HEK293 (cell line): ENCODE measurements at regions not wholly inside any gene's neighbourhood (a gene's known extent, or its start where the extent isn't known, plus 50 kb on each side); places are given as distances from the start of the nearest gene placed in this dataset.

Experiments used
- CTCF ChIP-seq: fragments of 450-650 bp; formaldehyde crosslinking; IDR thresholded peaks from 2 replicates; pipeline ENCODE4 v1.5.1; 2016; ENCODE audit warnings: missing biosample characterization, missing genetic modification characterization
- GLIS2 ChIP-seq: fragments of 450-650 bp; formaldehyde crosslinking; IDR thresholded peaks from 2 replicates; pipeline ENCODE4 v1.5.1; 2016; ENCODE audit warnings: missing biosample characterization, missing genetic modification characterization
- INSM2 ChIP-seq: fragments of 450-650 bp; formaldehyde crosslinking; IDR thresholded peaks from 2 replicates; pipeline ENCODE4 v1.5.1; 2016; ENCODE audit warnings: missing biosample characterization, missing genetic modification characterization
- KLF1 ChIP-seq: fragments of 450-650 bp; formaldehyde crosslinking; IDR thresholded peaks from 2 replicates; pipeline ENCODE4 v1.5.1; 2016; ENCODE audit warnings: missing biosample characterization, missing genetic modification characterization
- YY1 ChIP-seq: fragments of 450-650 bp; formaldehyde crosslinking; IDR thresholded peaks from 2 replicates; pipeline ENCODE4 v1.5.1; 2018; ENCODE audit warnings: missing biosample characterization, missing genetic modification characterization
- ZBTB20 ChIP-seq: fragments of 450-650 bp; formaldehyde crosslinking; IDR thresholded peaks from 2 replicates; pipeline ENCODE4 v1.5.1; 2016; ENCODE audit warnings: missing biosample characterization, missing genetic modification characterization
- ZBTB44 ChIP-seq: fragments of 450-650 bp; IDR thresholded peaks from 2 replicates; pipeline ENCODE4 v1.5.1; 2018; ENCODE audit warnings: missing biosample characterization, mild to moderate bottlenecking, missing genetic modification characterization
- ZFHX2 ChIP-seq: fragments of 450-650 bp; formaldehyde crosslinking; conservative IDR thresholded peaks from 2 replicates; pipeline ENCODE4 v1.5.1; 2016; ENCODE audit warnings: missing biosample characterization, missing genetic modification characterization
- ZFP41 ChIP-seq: fragments of 450-650 bp; formaldehyde crosslinking; IDR thresholded peaks from 2 replicates; pipeline ENCODE4 v1.5.1; 2016; ENCODE audit warnings: missing biosample characterization, missing genetic modification characterization, borderline replicate concordance
- ZNF221 ChIP-seq: fragments of 450-650 bp; formaldehyde crosslinking; IDR thresholded peaks from 2 replicates; pipeline ENCODE4 v1.5.1; 2017; ENCODE audit warnings: missing biosample characterization, missing genetic modification characterization, borderline replicate concordance
- ZNF23 ChIP-seq: fragments of 450-650 bp; formaldehyde crosslinking; IDR thresholded peaks from 2 replicates; pipeline ENCODE4 v1.5.1; 2016; ENCODE audit warnings: missing biosample characterization, missing genetic modification characterization, borderline replicate concordance
- ZNF558 ChIP-seq: fragments of 450-650 bp; formaldehyde crosslinking; IDR thresholded peaks from 2 replicates; pipeline ENCODE4 v1.5.1; 2016; ENCODE audit warnings: missing biosample characterization, missing genetic modification characterization
- ZNF561 ChIP-seq: fragments of 450-650 bp; IDR thresholded peaks from 2 replicates; pipeline ENCODE4 v1.5.1; 2018; ENCODE audit warnings: missing biosample characterization, missing genetic modification characterization, borderline replicate concordance

GRCh38 chr18:41113885-41114482 is 841.0 kb upstream of the PIK3C3 start:
- TF ChIP-seq ZNF558 (tag by site-specific recombination) (no peak), CTCF (tag by site-specific recombination) (no peak), ZFP41 (tag by site-specific recombination) (no peak), ZNF561 (tag by site-specific recombination) (no peak), INSM2 (tag by site-specific recombination) (no peak), ZBTB44 (tag by site-specific recombination) (no peak), ZFHX2 (tag by site-specific recombination) (no peak), ZNF221 (no peak), ZNF23 (tag by site-specific recombination) (no peak), ZBTB20 (tag by site-specific recombination) (no peak), GLIS2 (tag by site-specific recombination) (no peak), KLF1 (no peak), YY1 (tag by site-specific recombination) (no peak)
